HepG2 (cell line): ENCODE measurements at regions not wholly inside any gene's neighbourhood (a gene's known extent, or its start where the extent isn't known, plus 50 kb on each side); places are given as distances from the start of the nearest gene placed in this dataset.

ENCODE experiments used
- PHF8 ChIP-seq: sonication (generic); formaldehyde crosslinking; IDR thresholded peaks from 2 replicates; pipeline ENCODE4 v1.5.0; 2020; ENCODE audit warnings: missing genetic modification reagents
- TF ChIP-seq, protein P1 (sequence below): IDR thresholded peaks from 2 replicates; pipeline ENCODE4 v1.6.1; 2012; ENCODE audit warnings: inconsistent platforms

DNA sequence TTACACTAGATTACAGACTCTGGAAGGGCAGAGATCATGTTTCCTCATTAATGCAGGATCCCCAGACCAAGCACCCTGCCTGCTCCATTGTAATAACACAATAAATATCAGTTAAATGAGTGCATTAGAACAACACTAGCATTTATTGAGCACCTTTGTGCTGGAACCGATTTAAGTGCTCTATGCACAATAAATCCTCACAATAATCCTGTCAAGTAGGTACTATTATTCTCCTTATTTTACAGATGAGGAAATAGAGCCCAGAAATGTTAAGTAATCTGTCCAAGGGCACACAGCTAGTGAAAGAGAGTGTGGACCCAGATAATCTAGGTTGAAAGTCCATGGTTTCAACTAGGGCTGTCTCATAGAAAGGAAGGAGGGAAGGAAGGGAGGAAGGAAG lies 69.8 kb downstream of the MAP1LC3B2 start:
- TF ChIP-seq, protein P1, sequence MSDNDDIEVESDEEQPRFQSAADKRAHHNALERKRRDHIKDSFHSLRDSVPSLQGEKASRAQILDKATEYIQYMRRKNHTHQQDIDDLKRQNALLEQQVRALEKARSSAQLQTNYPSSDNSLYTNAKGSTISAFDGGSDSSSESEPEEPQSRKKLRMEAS, result no peak
- no peak for TF ChIP-seq PHF8 (CRISPR knock-in tag)
